ENCODE measurements at regions not wholly inside any gene's neighbourhood (a gene's known extent, or its start where the extent isn't known, plus 50 kb on each side); places are given as distances from the start of the nearest gene placed in this dataset.
"Not testable (repeated sequence)": the region's sequence is repeated elsewhere in the genome, so short reads cannot be mapped to it uniquely, and the experiment has no call there.

- peak; percentile 16 for DNase-seq
These were observed 59.7 kb downstream of the GPX5 start for GRCh38 chr6:28585335-28585734.

GRCh38 chr6:28586324-28586723 lies 60.6 kb downstream of the GPX5 start:
- DNase-seq: no peak

- DNase-seq: peak; percentile 87
These were observed 61.5 kb downstream of the GPX5 start for GRCh38 chr6:28586962-28587745.

- no peak for DNase-seq
These were observed 62.0 kb downstream of the GPX5 start for GRCh38 chr6:28587746-28588075.

- no peak for DNase-seq
These were observed 63.0 kb downstream of the GPX5 start for GRCh38 chr6:28588666-28589065.

GRCh38 chr6:28589234-28589956 lies 63.7 kb downstream of the GPX5 start:
- DNase-seq: peak; percentile 96

- peak; percentile 26 for DNase-seq
These were observed 64.3 kb downstream of the GPX5 start for GRCh38 chr6:28589957-28590349.

GRCh38 chr6:28597217-28597835 lies 71.6 kb downstream of the GPX5 start:
- peak; percentile 58 for DNase-seq

GRCh38 chr6:28597924-28598722 lies 72.4 kb downstream of the GPX5 start:
- DNase-seq: no peak

- DNase-seq: no peak
These were observed 73.3 kb downstream of the GPX5 start for GRCh38 chr6:28598757-28599686.

GRCh38 chr6:28600245-28600644 lies 74.6 kb downstream of the GPX5 start:
- no peak for DNase-seq

GRCh38 chr6:28603891-28604290 lies 78.2 kb downstream of the GPX5 start:
- no peak for DNase-seq

GRCh38 chr6:28606424-28607391 lies 81.0 kb downstream of the GPX5 start:
- DNase-seq: peak; percentile 93

GRCh38 chr6:28607990-28608389 lies 82.3 kb downstream of the GPX5 start:
- no peak for DNase-seq

- no peak for DNase-seq
These were observed 84.0 kb downstream of the GPX5 start for GRCh38 chr6:28609672-28610071.

- no peak for DNase-seq
These were observed 89.9 kb downstream of the GPX5 start for GRCh38 chr6:28615616-28615954.

- DNase-seq: no peak
These were observed 90.5 kb downstream of the GPX5 start for GRCh38 chr6:28615955-28616747.

GRCh38 chr6:28618898-28619555 lies 93.3 kb downstream of the GPX5 start:
- no peak for DNase-seq

GRCh38 chr6:28621268-28621667 lies 95.6 kb downstream of the GPX5 start:
- not testable (repeated sequence) for DNase-seq
